ENCODE measurements at regions not wholly inside any gene's neighbourhood (a gene's known extent, or its start where the extent isn't known, plus 50 kb on each side); places are given as distances from the start of the nearest gene placed in this dataset.

GRCh38 chr14:23861666-23862065 is 91.9 kb upstream of the DHRS4 start:
- Mint-ChIP-seq H3K4me3 (no peak overlapping the region), H3K36me3 (no peaks in the 10 kb centered on the region), H3K9me3 (peaks cover 66% of the 10 kb centered on the region), H3K27me3 (ENCODE audit: low read depth) (no peaks in the 10 kb centered on the region), H3K4me1 (no peaks in the 10 kb centered on the region), H3K27ac (no peak overlapping the region)
- TF ChIP-seq, protein P1, sequence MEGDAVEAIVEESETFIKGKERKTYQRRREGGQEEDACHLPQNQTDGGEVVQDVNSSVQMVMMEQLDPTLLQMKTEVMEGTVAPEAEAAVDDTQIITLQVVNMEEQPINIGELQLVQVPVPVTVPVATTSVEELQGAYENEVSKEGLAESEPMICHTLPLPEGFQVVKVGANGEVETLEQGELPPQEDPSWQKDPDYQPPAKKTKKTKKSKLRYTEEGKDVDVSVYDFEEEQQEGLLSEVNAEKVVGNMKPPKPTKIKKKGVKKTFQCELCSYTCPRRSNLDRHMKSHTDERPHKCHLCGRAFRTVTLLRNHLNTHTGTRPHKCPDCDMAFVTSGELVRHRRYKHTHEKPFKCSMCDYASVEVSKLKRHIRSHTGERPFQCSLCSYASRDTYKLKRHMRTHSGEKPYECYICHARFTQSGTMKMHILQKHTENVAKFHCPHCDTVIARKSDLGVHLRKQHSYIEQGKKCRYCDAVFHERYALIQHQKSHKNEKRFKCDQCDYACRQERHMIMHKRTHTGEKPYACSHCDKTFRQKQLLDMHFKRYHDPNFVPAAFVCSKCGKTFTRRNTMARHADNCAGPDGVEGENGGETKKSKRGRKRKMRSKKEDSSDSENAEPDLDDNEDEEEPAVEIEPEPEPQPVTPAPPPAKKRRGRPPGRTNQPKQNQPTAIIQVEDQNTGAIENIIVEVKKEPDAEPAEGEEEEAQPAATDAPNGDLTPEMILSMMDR (IDR thresholded peaks at IDR 0.05; ENCODE audit: unreplicated experiment) = no peak
- DNase-seq (ENCODE audit: low spot score in 2 of 2, unreplicated experiment in 2 of 2) = no peak

DNA sequence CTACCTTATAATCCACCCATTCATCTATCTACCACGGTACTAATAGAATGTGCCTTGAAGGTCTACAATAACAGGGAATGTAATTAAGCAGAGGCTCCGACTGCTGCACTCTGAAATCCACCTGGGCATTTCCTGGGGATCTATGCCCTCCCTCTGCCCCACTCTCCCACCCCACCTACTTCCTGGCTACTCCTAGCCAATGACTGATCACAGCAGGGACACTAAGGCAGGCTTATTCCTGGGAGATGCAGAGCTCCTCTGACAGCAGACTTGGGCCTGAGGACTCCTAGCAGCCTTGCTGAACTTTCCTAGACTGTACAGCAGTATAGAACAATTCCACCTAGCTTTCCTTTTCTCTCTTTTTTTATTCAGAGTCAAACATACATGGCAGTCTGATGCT is 91.1 kb upstream of the DHRS4 start:
- DNase-seq (ENCODE audit: low spot score in 2 of 2, unreplicated experiment in 2 of 2) = no peak
- no peak overlapping the region for H3K4me3 Mint-ChIP-seq
- peaks cover 72% of the 10 kb centered on the region for H3K9me3 Mint-ChIP-seq
- H3K27me3 Mint-ChIP-seq (ENCODE audit: low read depth) = no peaks in the 10 kb centered on the region
- no peaks in the 10 kb centered on the region for H3K36me3 Mint-ChIP-seq
- H3K27ac Mint-ChIP-seq = no peak overlapping the region
- no peaks in the 10 kb centered on the region for H3K4me1 Mint-ChIP-seq
- TF ChIP-seq, protein P1 (IDR thresholded peaks at IDR 0.05; ENCODE audit: unreplicated experiment) = no peak

GRCh38 chr14:23863836-23864235 is 89.7 kb upstream of the DHRS4 start:
- H3K27ac Mint-ChIP-seq = no peak overlapping the region
- no peak for DNase-seq (ENCODE audit: low spot score in 2 of 2, unreplicated experiment in 2 of 2)
- peaks cover 77% of the 10 kb centered on the region for H3K9me3 Mint-ChIP-seq
- no peaks in the 10 kb centered on the region for H3K4me1 Mint-ChIP-seq
- H3K27me3 Mint-ChIP-seq (ENCODE audit: low read depth) = no peaks in the 10 kb centered on the region
- TF ChIP-seq, protein P1 (IDR thresholded peaks at IDR 0.05; ENCODE audit: unreplicated experiment) = no peak
- H3K36me3 Mint-ChIP-seq = no peaks in the 10 kb centered on the region
- no peak overlapping the region for H3K4me3 Mint-ChIP-seq

- Mint-ChIP-seq H3K4me1 (no peaks in the 10 kb centered on the region), H3K27ac (no peak overlapping the region), H3K27me3 (ENCODE audit: low read depth) (no peaks in the 10 kb centered on the region), H3K4me3 (no peak overlapping the region), H3K36me3 (no peaks in the 10 kb centered on the region), H3K9me3 (peaks cover 77% of the 10 kb centered on the region)
- DNase-seq (ENCODE audit: low spot score in 2 of 2, unreplicated experiment in 2 of 2) = no peak
- TF ChIP-seq, protein P1 (IDR thresholded peaks at IDR 0.05; ENCODE audit: unreplicated experiment) = no peak
These were observed 89.3 kb upstream of the DHRS4 start for GRCh38 chr14:23864259-23864658.

DNA sequence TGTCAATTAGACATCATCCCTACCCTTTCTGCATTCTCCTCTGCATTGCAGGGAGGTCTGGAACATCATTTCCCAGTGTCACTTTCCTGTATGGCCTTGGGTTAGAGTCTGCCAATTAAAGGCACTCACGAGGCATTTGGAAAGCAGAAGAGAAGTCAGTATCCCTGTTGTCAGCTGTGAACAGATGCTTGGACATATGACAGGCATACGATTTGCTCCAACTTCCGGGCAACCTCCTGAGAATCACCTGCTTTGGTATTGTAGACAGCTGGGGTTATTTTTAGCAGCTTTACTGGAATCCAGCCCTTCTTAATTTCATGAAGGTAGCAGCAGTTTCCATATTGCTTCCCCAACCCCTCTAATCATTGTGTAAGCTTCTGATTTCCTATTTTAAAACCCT is 88.7 kb upstream of the DHRS4 start:
- TF ChIP-seq, protein P1 (IDR thresholded peaks at IDR 0.05; ENCODE audit: unreplicated experiment) = no peak
- Mint-ChIP-seq H3K27ac (no peak overlapping the region), H3K27me3 (ENCODE audit: low read depth) (no peaks in the 10 kb centered on the region), H3K4me1 (no peaks in the 10 kb centered on the region), H3K9me3 (peaks cover 78% of the 10 kb centered on the region), H3K4me3 (no peak overlapping the region), H3K36me3 (no peaks in the 10 kb centered on the region)
- DNase-seq (ENCODE audit: low spot score in 2 of 2, unreplicated experiment in 2 of 2) = no peak

DNA sequence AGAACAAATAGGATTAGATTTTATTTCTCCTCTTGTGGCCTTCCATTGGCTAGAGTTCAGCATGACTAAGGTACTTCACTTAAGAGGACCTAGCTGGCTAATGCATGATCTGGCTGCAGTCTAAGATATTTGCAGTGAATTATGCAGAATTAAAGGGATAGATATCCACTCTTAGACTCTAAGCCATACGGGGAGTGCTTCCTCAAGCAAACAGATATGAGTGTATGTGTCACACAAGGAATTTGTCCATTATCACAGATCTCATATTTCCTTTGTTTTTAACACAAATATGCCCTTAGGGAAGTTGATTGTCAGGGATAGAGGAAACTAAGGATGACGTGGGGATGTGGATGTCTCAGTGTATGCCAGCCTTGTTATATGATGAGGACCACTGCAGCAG is 88.1 kb upstream of the DHRS4 start:
- Mint-ChIP-seq H3K4me3 (no peak overlapping the region), H3K27me3 (ENCODE audit: low read depth) (no peaks in the 10 kb centered on the region), H3K9me3 (peaks cover 77% of the 10 kb centered on the region), H3K4me1 (no peaks in the 10 kb centered on the region), H3K36me3 (no peaks in the 10 kb centered on the region), H3K27ac (no peak overlapping the region)
- TF ChIP-seq, protein P1 (IDR thresholded peaks at IDR 0.05; ENCODE audit: unreplicated experiment) = no peak
- DNase-seq (ENCODE audit: low spot score in 2 of 2, unreplicated experiment in 2 of 2) = no peak

All from mesothelial cell of epicardium (in vitro differentiated cells).